Stomach (tissue), 8 donors: ENCODE measurements at regions not wholly inside any gene's neighbourhood (a gene's known extent, or its start where the extent isn't known, plus 50 kb on each side); places are given as distances from the start of the nearest gene placed in this dataset.

Experiments used
- DNase-seq, 2 donors: peaks; one replicate each; pipeline versions ENCODE4 v3.0.0 to v3.0.0-alpha.2; 2013 to 2019
- H3K27ac ChIP-seq, 5 donors: fragments of 200-600 bp in 4 of 5; sonication (generic) in 4 of 5; one replicate each; pipeline ENCODE4 v1.5.1; 2013 to 2019; ENCODE audit warnings: mild to moderate bottlenecking in 1 of 5, moderate library complexity in 1 of 5
- H3K27me3 ChIP-seq, 3 donors: fragments of 200-600 bp; sonication (generic); one replicate each; pipeline ENCODE4 v1.5.1; 2017 to 2019; ENCODE audit warnings: mixed run types in 1 of 3
- H3K36me3 ChIP-seq, 4 donors: fragments of 200-600 bp; sonication (generic); 1 replicate in 3 of 4; 2 replicates in 1 of 4; pipeline ENCODE4 v1.5.1; 2016 to 2019
- H3K4me1 ChIP-seq, 4 donors: fragments of 200-600 bp; sonication (generic); one replicate each; pipeline ENCODE4 v1.5.1; 2016 to 2019
- H3K4me3 ChIP-seq, 4 donors: fragments of 200-600 bp; sonication (generic) in 3 of 4; one replicate each; pipeline ENCODE4 v1.5.1; 2016 to 2019; ENCODE audit warnings: mild to moderate bottlenecking in 1 of 4
- H3K9me3 ChIP-seq, 4 donors: fragments of 200-600 bp; sonication (generic); one replicate each; pipeline ENCODE4 v1.5.1; 2016 to 2019
- EP300 ChIP-seq: sonication (generic); formaldehyde crosslinking; IDR thresholded peaks from one replicate; pipeline ENCODE4 v1.6.1; 2017; ENCODE audit warnings: antibody characterized with exemption
- POLR2A ChIP-seq, 4 donors: fragments of 450-650 bp; IDR thresholded peaks; one replicate each; pipeline ENCODE4 v1.6.1; 2016; ENCODE audit warnings: antibody characterized with exemption in 4 of 4, control low read depth in 2 of 4, mild to moderate bottlenecking in 1 of 4, moderate library complexity in 1 of 4
- POLR2AphosphoS5 ChIP-seq, 3 donors: sonication (generic); formaldehyde crosslinking; IDR thresholded peaks; one replicate each; pipeline ENCODE4 v1.6.1; 2016; ENCODE audit warnings: antibody characterized with exemption in 3 of 3
- WGBS, 5 donors: extraction: QIAGEN DNeasy Blood & Tissue Kit in 3 of 5; methylation state at CpG; one replicate each; pipeline versions ENCODE4 v1.1.5 to v1.1.7; 2013 to 2018; 5-methylcytosine and 5-hydroxymethylcytosine counted together
- intact Hi-C: fragments of 100-400 bp; cut with DNase I; formaldehyde crosslinking; loops from one replicate; pipeline ENCODE4 v1.15.1; 2023; ENCODE audit warnings: low total_unique reads
- TF ChIP-seq, protein P1 (sequence below), 7 experiments: fragments of 450-650 bp in 4 of 7; fragments of 200-600 bp in 3 of 7; sonication (generic) in 3 of 7; IDR thresholded peaks; one replicate each; pipeline ENCODE4 v1.5.1; 2016 to 2019; ENCODE audit warnings: antibody characterized with exemption in 7 of 7, control low read depth in 2 of 7, mild to moderate bottlenecking in 1 of 7
- donor health status: healthy with polysubstance abuse.
- donor health status: Bipolar disorder and iron deficiency.
- donor health status: healthy.

DNA sequence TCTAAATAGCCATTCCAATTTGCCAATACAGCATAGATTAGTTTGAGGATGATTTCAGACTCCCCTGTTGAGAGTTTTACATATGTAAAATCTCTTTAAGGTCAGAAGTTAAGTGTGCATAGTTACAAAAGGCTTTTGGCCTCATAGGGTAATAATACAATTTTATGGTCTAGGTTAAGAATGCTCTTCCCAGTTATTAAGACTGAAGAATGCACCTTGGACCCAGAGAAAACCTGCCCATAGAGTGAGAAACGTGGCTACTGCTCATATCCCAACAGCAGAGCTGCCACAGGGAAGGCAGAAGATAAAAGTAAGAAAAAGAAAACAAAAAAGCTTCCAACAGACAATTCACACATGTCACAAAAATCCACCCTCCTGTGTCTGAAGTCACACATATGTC, 255.9 kb downstream of the LMO4 start:
- TF ChIP-seq POLR2AphosphoS5 (IDR thresholded peaks at IDR 0.05), result no peak
- TF ChIP-seq, protein P1, sequence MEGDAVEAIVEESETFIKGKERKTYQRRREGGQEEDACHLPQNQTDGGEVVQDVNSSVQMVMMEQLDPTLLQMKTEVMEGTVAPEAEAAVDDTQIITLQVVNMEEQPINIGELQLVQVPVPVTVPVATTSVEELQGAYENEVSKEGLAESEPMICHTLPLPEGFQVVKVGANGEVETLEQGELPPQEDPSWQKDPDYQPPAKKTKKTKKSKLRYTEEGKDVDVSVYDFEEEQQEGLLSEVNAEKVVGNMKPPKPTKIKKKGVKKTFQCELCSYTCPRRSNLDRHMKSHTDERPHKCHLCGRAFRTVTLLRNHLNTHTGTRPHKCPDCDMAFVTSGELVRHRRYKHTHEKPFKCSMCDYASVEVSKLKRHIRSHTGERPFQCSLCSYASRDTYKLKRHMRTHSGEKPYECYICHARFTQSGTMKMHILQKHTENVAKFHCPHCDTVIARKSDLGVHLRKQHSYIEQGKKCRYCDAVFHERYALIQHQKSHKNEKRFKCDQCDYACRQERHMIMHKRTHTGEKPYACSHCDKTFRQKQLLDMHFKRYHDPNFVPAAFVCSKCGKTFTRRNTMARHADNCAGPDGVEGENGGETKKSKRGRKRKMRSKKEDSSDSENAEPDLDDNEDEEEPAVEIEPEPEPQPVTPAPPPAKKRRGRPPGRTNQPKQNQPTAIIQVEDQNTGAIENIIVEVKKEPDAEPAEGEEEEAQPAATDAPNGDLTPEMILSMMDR (IDR thresholded peaks at IDR 0.05), result no peak
- no peak for TF ChIP-seq POLR2A (IDR thresholded peaks at IDR 0.05)
- TF ChIP-seq EP300, result no peak
- H3K4me1 ChIP-seq, result peaks cover 0 to 22% (median 4%) of the 10 kb centered on the region in 4 donors
- H3K27ac ChIP-seq, result no peak overlapping the region
- H3K27me3 ChIP-seq, result no peaks in the 10 kb centered on the region
- 56 to 78% (median 69%) methylated on average over 1 of the region's 1 CpG for WGBS, 5 donors
- no peaks in the 10 kb centered on the region for H3K36me3 ChIP-seq
- H3K4me3 ChIP-seq, result no peak overlapping the region
- intact Hi-C loops, result no loop called here
- DNase-seq, result no peak
- no peaks in the 10 kb centered on the region for H3K9me3 ChIP-seq

DNA sequence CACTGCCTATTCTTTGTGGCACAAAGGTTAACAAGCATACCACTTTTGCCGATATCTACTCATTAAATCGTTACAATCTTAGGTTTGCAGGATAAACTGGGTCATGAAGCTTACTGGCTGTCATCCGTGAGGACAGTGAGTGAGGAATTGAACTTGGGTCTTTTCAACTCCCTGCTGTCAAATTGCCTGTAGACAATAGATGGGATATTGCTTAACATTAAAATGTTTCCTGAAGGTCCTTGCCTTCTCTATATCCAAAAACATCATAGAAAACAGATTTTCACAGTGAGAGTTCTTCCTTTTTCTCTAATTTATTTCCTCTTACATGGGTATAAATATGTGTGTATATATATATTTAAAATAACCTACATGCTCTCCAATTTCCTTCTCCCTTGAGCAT, 257.8 kb downstream of the LMO4 start:
- TF ChIP-seq POLR2AphosphoS5 (IDR thresholded peaks at IDR 0.05) (no peak), POLR2A (IDR thresholded peaks at IDR 0.05) (no peak), EP300 (no peak)
- TF ChIP-seq, protein P1 (IDR thresholded peaks at IDR 0.05), result no peak
- peaks cover 0 to 22% (median 4%) of the 10 kb centered on the region in 4 donors for H3K4me1 ChIP-seq
- 79 to 88% (median 87%) methylated on average over 3 of the region's 3 CpGs for WGBS, 5 donors
- H3K4me3 ChIP-seq, result no peak overlapping the region
- H3K27me3 ChIP-seq, result no peaks in the 10 kb centered on the region
- DNase-seq, result no peak
- H3K27ac ChIP-seq, result no peak overlapping the region
- H3K36me3 ChIP-seq, result no peaks in the 10 kb centered on the region
- intact Hi-C loops, result no loop called here
- H3K9me3 ChIP-seq, result no peaks in the 10 kb centered on the region

DNA sequence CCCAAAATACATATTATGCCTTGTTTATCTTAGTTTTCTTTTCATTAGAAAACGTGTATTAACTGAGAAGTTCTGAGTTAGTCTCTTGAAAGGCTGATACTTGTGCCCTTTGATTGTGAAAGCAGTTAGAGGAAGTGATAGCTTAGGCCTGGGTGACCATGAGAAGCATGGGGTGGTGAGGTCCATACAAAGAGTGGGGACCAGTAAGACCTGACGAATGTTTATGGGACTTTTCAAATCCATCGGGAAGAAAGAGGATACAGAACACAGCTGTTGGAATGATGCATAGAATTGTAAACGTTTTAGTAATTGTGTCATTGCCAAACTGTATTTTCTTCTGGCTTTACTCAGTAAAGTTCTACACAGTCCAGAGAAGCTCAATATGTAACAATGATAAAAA, 259.8 kb downstream of the LMO4 start:
- WGBS, 5 donors, result 41 to 62% (median 46%) methylated on average over 4 of the region's 4 CpGs
- peaks cover 0 to 22% (median 3%) of the 10 kb centered on the region in 4 donors for H3K4me1 ChIP-seq
- peak in 1 of 2 donors; percentile 66 for DNase-seq
- H3K27me3 ChIP-seq, result no peaks in the 10 kb centered on the region
- H3K27ac ChIP-seq, result no peak overlapping the region
- H3K9me3 ChIP-seq, result no peaks in the 10 kb centered on the region
- no peaks in the 10 kb centered on the region for H3K36me3 ChIP-seq
- H3K4me3 ChIP-seq, result no peak overlapping the region
- TF ChIP-seq POLR2A (IDR thresholded peaks at IDR 0.05), result no peak
- no peak for TF ChIP-seq EP300
- TF ChIP-seq, protein P1 (IDR thresholded peaks at IDR 0.05), result no peak
- no peak for TF ChIP-seq POLR2AphosphoS5 (IDR thresholded peaks at IDR 0.05)
- intact Hi-C loops, result no loop called here

DNA sequence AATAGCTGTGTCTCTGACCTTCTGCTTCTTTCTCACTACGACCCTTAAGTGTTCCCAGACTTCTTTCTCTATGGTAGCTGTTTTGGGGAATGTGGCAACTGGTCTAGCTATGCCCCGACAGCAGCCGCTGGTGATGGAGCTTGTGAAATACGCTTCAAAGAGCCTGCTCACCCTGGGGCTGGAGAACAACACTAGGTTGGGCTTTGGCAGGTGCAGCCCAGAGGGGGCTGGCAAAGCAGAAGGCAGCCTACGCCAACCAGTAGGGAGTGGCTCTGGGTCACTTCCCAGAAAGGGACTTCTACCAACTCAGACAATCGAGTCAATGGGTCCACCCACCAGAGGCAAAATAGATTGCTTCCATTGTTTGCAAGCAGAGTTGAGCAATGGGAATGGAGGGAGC, 262.8 kb downstream of the LMO4 start:
- H3K9me3 ChIP-seq, result no peaks in the 10 kb centered on the region
- 59 to 83% (median 72%) methylated on average over 6 of the region's 6 CpGs for WGBS, 5 donors
- intact Hi-C loops, result no loop called here
- TF ChIP-seq EP300 (no peak), POLR2A (IDR thresholded peaks at IDR 0.05) (no peak), POLR2AphosphoS5 (IDR thresholded peaks at IDR 0.05) (no peak)
- TF ChIP-seq, protein P1 (IDR thresholded peaks at IDR 0.05), result no peak
- H3K36me3 ChIP-seq, result no peaks in the 10 kb centered on the region
- H3K4me3 ChIP-seq, result no peak overlapping the region
- H3K27me3 ChIP-seq, result no peaks in the 10 kb centered on the region
- no peak overlapping the region for H3K27ac ChIP-seq
- no peak for DNase-seq
- H3K4me1 ChIP-seq, result peaks cover 0 to 38% (median 4%) of the 10 kb centered on the region in 4 donors
